Spleen (tissue), 7 donors: ENCODE measurements at regions not wholly inside any gene's neighbourhood (a gene's known extent, or its start where the extent isn't known, plus 50 kb on each side); places are given as distances from the start of the nearest gene placed in this dataset.

Experiments used
- POLR2AphosphoS5 ChIP-seq, 3 donors: sonication (generic); formaldehyde crosslinking; IDR thresholded peaks; one replicate each; pipeline ENCODE4 v1.5.1; 2017; ENCODE audit warnings: antibody characterized with exemption in 3 of 3
- TF ChIP-seq, protein P1 (sequence below), 11 experiments: fragments of 200-600 bp in 7 of 11; fragments of 450-650 bp in 4 of 11; sonication (generic) in 4 of 11; IDR thresholded peaks in 8 of 11; conservative IDR thresholded peaks in 3 of 11; 1 replicate in 7 of 11; 2 replicates in 4 of 11; pipeline versions ENCODE4 v1.4.0 to v1.8.0; 2016 to 2021; ENCODE audit warnings: antibody characterized with exemption in 11 of 11, inconsistent platforms in 4 of 11, mild to moderate bottlenecking in 1 of 11
- donor health status: DM: no; HTN: no; CAD: no; lungs with moderate emphysema.
- donor health status: DM: no; HTN: no; CAD: no.
- donor health status: DM: no; HTN: no; CAD: no.

DNA sequence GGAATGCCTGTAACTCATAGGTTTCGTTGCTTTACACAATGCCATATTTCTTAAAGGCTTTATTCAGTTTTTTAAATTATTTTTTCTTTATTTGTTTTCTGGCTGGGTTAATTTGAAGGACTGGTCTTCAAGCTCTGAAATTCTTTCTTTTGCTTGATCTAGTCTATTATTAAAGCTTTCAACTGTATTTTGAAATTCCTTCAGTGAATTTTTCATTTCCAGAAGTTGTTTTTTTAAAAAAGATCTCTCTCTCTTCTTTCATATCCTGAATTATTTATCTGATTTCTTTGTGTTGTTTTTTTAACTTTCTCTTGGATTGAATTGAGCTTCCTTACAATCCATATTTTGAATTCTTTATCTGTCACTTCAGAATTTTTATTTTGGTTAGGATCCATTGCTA is 239.9 kb upstream of the CTAGE1 start:
- TF ChIP-seq, protein P1, sequence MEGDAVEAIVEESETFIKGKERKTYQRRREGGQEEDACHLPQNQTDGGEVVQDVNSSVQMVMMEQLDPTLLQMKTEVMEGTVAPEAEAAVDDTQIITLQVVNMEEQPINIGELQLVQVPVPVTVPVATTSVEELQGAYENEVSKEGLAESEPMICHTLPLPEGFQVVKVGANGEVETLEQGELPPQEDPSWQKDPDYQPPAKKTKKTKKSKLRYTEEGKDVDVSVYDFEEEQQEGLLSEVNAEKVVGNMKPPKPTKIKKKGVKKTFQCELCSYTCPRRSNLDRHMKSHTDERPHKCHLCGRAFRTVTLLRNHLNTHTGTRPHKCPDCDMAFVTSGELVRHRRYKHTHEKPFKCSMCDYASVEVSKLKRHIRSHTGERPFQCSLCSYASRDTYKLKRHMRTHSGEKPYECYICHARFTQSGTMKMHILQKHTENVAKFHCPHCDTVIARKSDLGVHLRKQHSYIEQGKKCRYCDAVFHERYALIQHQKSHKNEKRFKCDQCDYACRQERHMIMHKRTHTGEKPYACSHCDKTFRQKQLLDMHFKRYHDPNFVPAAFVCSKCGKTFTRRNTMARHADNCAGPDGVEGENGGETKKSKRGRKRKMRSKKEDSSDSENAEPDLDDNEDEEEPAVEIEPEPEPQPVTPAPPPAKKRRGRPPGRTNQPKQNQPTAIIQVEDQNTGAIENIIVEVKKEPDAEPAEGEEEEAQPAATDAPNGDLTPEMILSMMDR (IDR thresholded peaks at IDR 0.05 in 8 of 11, conservative IDR thresholded peaks at IDR 0.05 in 3 of 11) = no peak
- no peak for TF ChIP-seq POLR2AphosphoS5 (IDR thresholded peaks at IDR 0.05)
